WTC11 (cell line): ENCODE measurements at regions not wholly inside any gene's neighbourhood (a gene's known extent, or its start where the extent isn't known, plus 50 kb on each side); places are given as distances from the start of the nearest gene placed in this dataset.

Experiments used
- ATAC-seq: fragments of 200-7000 bp; cut with Tn5 transposase; 2 replicates; pipeline ENCODE4 v1.10.0; 2021; ENCODE audit warnings: mild to moderate bottlenecking, moderate library complexity
- CTCF ChIA-PET: fragments of 300-600 bp; sonication (Branson Sonifier 250); formaldehyde crosslinking; loops from one replicate; lab custom pipeline; 2021; ENCODE audit warnings: antibody characterized with exemption; lab: Charles Lee
- POLR2A ChIA-PET: fragments of 350-600 bp; sonication (Branson Sonifier 250); formaldehyde crosslinking; loops from one replicate; lab custom pipeline; 2021; ENCODE audit warnings: antibody characterized with exemption; lab: Charles Lee
- DNase-seq: peaks from one replicate; pipeline ENCODE4 v3.0.0; 2021; ENCODE audit warnings: low spot score
- H3K27ac Mint-ChIP-seq: 2 replicates; pipeline ENCODE4 v1.8.0; 2021; ENCODE audit warnings: mixed read lengths
- H3K27me3 Mint-ChIP-seq: 2 replicates; pipeline ENCODE4 v1.8.0; 2021; ENCODE audit warnings: low read depth, mild to moderate bottlenecking, moderate library complexity, mixed read lengths
- H3K36me3 Mint-ChIP-seq: 2 replicates; pipeline ENCODE4 v1.8.0; 2021; ENCODE audit warnings: mixed read lengths
- H3K4me1 Mint-ChIP-seq: 2 replicates; pipeline ENCODE4 v1.8.0; 2022; ENCODE audit warnings: mixed read lengths
- H3K4me3 Mint-ChIP-seq: 2 replicates; pipeline ENCODE4 v1.8.0; 2021; ENCODE audit warnings: mild to moderate bottlenecking, moderate library complexity, mixed read lengths
- H3K9me3 Mint-ChIP-seq: 2 replicates; pipeline ENCODE4 v1.8.0; 2021; ENCODE audit warnings: mixed read lengths
- AFF4 ChIP-seq: sonication (generic); formaldehyde crosslinking; IDR thresholded peaks from 2 replicates; pipeline ENCODE4 v1.8.1; 2023; ENCODE audit warnings: mild to moderate bottlenecking, missing genetic modification reagents, borderline replicate concordance
- ATF1 ChIP-seq: sonication (generic); formaldehyde crosslinking; IDR thresholded peaks from 2 replicates; pipeline ENCODE4 v1.8.1; 2023; ENCODE audit warnings: mild to moderate bottlenecking, moderate library complexity, missing genetic modification reagents
- E2F1 ChIP-seq: sonication (generic); formaldehyde crosslinking; IDR thresholded peaks from 2 replicates; pipeline ENCODE4 v1.8.0; 2022; ENCODE audit warnings: mild to moderate bottlenecking, missing genetic modification reagents
- FOXP1 ChIP-seq: sonication (generic); formaldehyde crosslinking; IDR thresholded peaks from 2 replicates; pipeline ENCODE4 v1.8.0; 2022; ENCODE audit warnings: missing genetic modification reagents, mild to moderate bottlenecking, moderate library complexity, borderline replicate concordance
- FOXP4 ChIP-seq: sonication (generic); formaldehyde crosslinking; IDR thresholded peaks from 2 replicates; pipeline ENCODE4 v1.8.0; 2022; ENCODE audit warnings: mild to moderate bottlenecking, missing genetic modification reagents
- HMGXB4 ChIP-seq: sonication (generic); formaldehyde crosslinking; IDR thresholded peaks from 2 replicates; pipeline ENCODE4 v1.8.1; 2023; ENCODE audit warnings: mild to moderate bottlenecking, moderate library complexity, missing genetic modification reagents
- JUN ChIP-seq: sonication (generic); formaldehyde crosslinking; IDR thresholded peaks from 2 replicates; pipeline ENCODE4 v1.8.0; 2023; ENCODE audit warnings: mild to moderate bottlenecking, missing genetic modification reagents
- MLX ChIP-seq: sonication (generic); formaldehyde crosslinking; IDR thresholded peaks from 2 replicates; pipeline ENCODE4 v1.8.1; 2023; ENCODE audit warnings: mild to moderate bottlenecking, missing genetic modification reagents, moderate library complexity
- NR2C2 ChIP-seq: sonication (generic); formaldehyde crosslinking; IDR thresholded peaks from 2 replicates; pipeline ENCODE4 v1.8.0; 2022; ENCODE audit warnings: mild to moderate bottlenecking, missing genetic modification reagents
- RELA ChIP-seq: sonication (generic); formaldehyde crosslinking; IDR thresholded peaks from 2 replicates; pipeline ENCODE4 v1.8.1; 2022; ENCODE audit warnings: missing genetic modification reagents, mild to moderate bottlenecking, borderline replicate concordance
- TCF7 ChIP-seq: sonication (generic); formaldehyde crosslinking; IDR thresholded peaks from 2 replicates; pipeline ENCODE4 v1.8.0; 2022; ENCODE audit warnings: mild to moderate bottlenecking, low read depth, missing genetic modification reagents, moderate library complexity
- ZNF138 ChIP-seq: sonication (generic); formaldehyde crosslinking; conservative IDR thresholded peaks from 2 replicates; pipeline ENCODE4 v1.8.1; 2022; ENCODE audit warnings: mild to moderate bottlenecking, moderate library complexity, missing genetic modification reagents
- ZNF263 ChIP-seq: sonication (generic); formaldehyde crosslinking; IDR thresholded peaks from 2 replicates; pipeline ENCODE4 v1.8.1; 2022; ENCODE audit warnings: low read depth, mild to moderate bottlenecking, moderate library complexity, missing genetic modification reagents
- ZNF281 ChIP-seq: sonication (generic); formaldehyde crosslinking; IDR thresholded peaks from 2 replicates; pipeline ENCODE4 v1.8.0; 2023; ENCODE audit warnings: mild to moderate bottlenecking, missing genetic modification reagents
- ZNF317 ChIP-seq: sonication (generic); formaldehyde crosslinking; IDR thresholded peaks from 2 replicates; pipeline ENCODE4 v1.8.1; 2023; ENCODE audit warnings: low read depth, mild to moderate bottlenecking, moderate library complexity, missing genetic modification reagents, borderline replicate concordance
- ZNF532 ChIP-seq: fragments of 250-450 bp; sonication (Bioruptor Pico); IDR thresholded peaks from 2 replicates; pipeline ENCODE4 v1.9.0; 2021; ENCODE audit warnings: mild to moderate bottlenecking, borderline replicate concordance
- ZNF671 ChIP-seq: fragments of 250-450 bp; sonication (Bioruptor Pico); IDR thresholded peaks from 2 replicates; pipeline ENCODE4 v1.8.0; 2021; ENCODE audit warnings: mild to moderate bottlenecking

- no peaks in the 10 kb centered on the region for H3K27me3 Mint-ChIP-seq
- POLR2A ChIA-PET: no interaction called here
- no peak overlapping the region for H3K4me3 Mint-ChIP-seq
- DNase-seq (no peak), ATAC-seq (no peak)
- H3K9me3 Mint-ChIP-seq: no peaks in the 10 kb centered on the region
- CTCF ChIA-PET: no interaction called here
- H3K4me1 Mint-ChIP-seq: peaks cover 15% of the 10 kb centered on the region
- no peaks in the 10 kb centered on the region for H3K36me3 Mint-ChIP-seq
- no peak for TF ChIP-seq ATF1 (CRISPR knock-in tag)
- TF ChIP-seq FOXP4 (CRISPR knock-in tag): no peak
- TF ChIP-seq ZNF671: no peak
- no peak for TF ChIP-seq E2F1 (CRISPR knock-in tag)
- TF ChIP-seq ZNF138 (CRISPR knock-in tag): no peak
- TF ChIP-seq FOXP1 (CRISPR knock-in tag): no peak
- TF ChIP-seq ZNF263 (CRISPR knock-in tag): no peak
- no peak for TF ChIP-seq NR2C2 (CRISPR knock-in tag)
- no peak overlapping the region for H3K27ac Mint-ChIP-seq
Measured at GRCh38 chr16:11429123-11429522, 83.9 kb downstream of the RMI2 start.

- ChIA-PET CTCF (no interaction called here), POLR2A (no interaction called here)
- no peak for DNase-seq
- Mint-ChIP-seq H3K27ac (no peak overlapping the region), H3K4me1 (peaks cover 15% of the 10 kb centered on the region), H3K27me3 (no peaks in the 10 kb centered on the region), H3K4me3 (no peak overlapping the region), H3K36me3 (no peaks in the 10 kb centered on the region), H3K9me3 (no peaks in the 10 kb centered on the region)
- ATAC-seq: no peak
- TF ChIP-seq MLX (CRISPR knock-in tag) (no peak), ZNF532 (no peak), ZNF317 (CRISPR knock-in tag) (no peak), RELA (CRISPR knock-in tag) (no peak), ZNF281 (CRISPR knock-in tag) (no peak), TCF7 (CRISPR knock-in tag) (no peak), JUN (no peak), AFF4 (CRISPR knock-in tag) (no peak), HMGXB4 (CRISPR knock-in tag) (no peak), ZNF671 (no peak)
Measured at GRCh38 chr16:11429823-11430222, 84.6 kb downstream of the RMI2 start.
